Transverse colon (tissue), 4 donors: ENCODE measurements at regions not wholly inside any gene's neighbourhood (a gene's known extent, or its start where the extent isn't known, plus 50 kb on each side); places are given as distances from the start of the nearest gene placed in this dataset.

Experiments used
- DNase-seq: peaks from one replicate; pipeline ENCODE4 v3.0.0-alpha.2; 2019
- H3K27ac ChIP-seq, 4 donors: fragments of 200-600 bp; sonication (generic); 2 replicates each; pipeline ENCODE4 v1.5.1; 2016 to 2018; ENCODE audit warnings: inconsistent platforms in 4 of 4
- H3K27me3 ChIP-seq: fragments of 200-600 bp; sonication (generic); 2 replicates; pipeline ENCODE4 v1.5.1; 2017; ENCODE audit warnings: inconsistent platforms
- H3K36me3 ChIP-seq, 4 donors: fragments of 200-600 bp; sonication (generic); 2 replicates each; pipeline ENCODE4 v1.5.1; 2017 to 2019; ENCODE audit warnings: inconsistent platforms in 4 of 4
- H3K4me1 ChIP-seq, 4 donors: fragments of 200-600 bp; sonication (generic); 2 replicates each; pipeline ENCODE4 v1.5.1; 2017 to 2020; ENCODE audit warnings: inconsistent platforms in 4 of 4
- H3K4me3 ChIP-seq, 4 donors: fragments of 200-600 bp; sonication (generic); 1 replicate in 1 of 4; 2 replicates in 3 of 4; pipeline versions ENCODE4 v1.5.1 to v1.6.1; 2017 to 2019; ENCODE audit warnings: inconsistent platforms in 4 of 4
- H3K9me3 ChIP-seq, 2 donors: fragments of 200-600 bp; sonication (generic); 2 replicates each; pipeline ENCODE4 v1.5.1; 2017 to 2019; ENCODE audit warnings: inconsistent platforms in 2 of 2
- CTCF ChIP-seq, 5 experiments: fragments of 200-600 bp in 3 of 5; fragments of 450-650 bp in 2 of 5; sonication (generic) in 3 of 5; IDR thresholded peaks; 1 replicate in 2 of 5; 2 replicates in 3 of 5; pipeline ENCODE4 v1.5.1; 2016 to 2017; ENCODE audit warnings: antibody characterized with exemption in 5 of 5, inconsistent platforms in 3 of 5, mild to moderate bottlenecking in 2 of 5, moderate library complexity in 1 of 5
- EP300 ChIP-seq: sonication (generic); formaldehyde crosslinking; IDR thresholded peaks from one replicate; pipeline ENCODE4 v1.6.1; 2017; ENCODE audit warnings: antibody characterized with exemption, low read depth
- POLR2A ChIP-seq: fragments of 450-650 bp; IDR thresholded peaks from one replicate; pipeline ENCODE4 v1.6.1; 2016; ENCODE audit warnings: antibody characterized with exemption, mild to moderate bottlenecking, moderate library complexity
- POLR2AphosphoS5 ChIP-seq, 3 donors: sonication (generic); formaldehyde crosslinking; IDR thresholded peaks; one replicate each; pipeline ENCODE4 v1.6.1; 2016; ENCODE audit warnings: antibody characterized with exemption in 3 of 3
- WGBS, 2 donors: methylation state at CpG; one replicate each; pipeline ENCODE4 v1.1.5; 2018; ENCODE audit warnings: low coverage in 1 of 2; 5-methylcytosine and 5-hydroxymethylcytosine counted together
- in situ Hi-C, 4 donors: fragments of 200-750 bp; cut with MboI; loops; one replicate each; pipeline versions ENCODE4 v1.15.0 to v1.15.1; 2017; ENCODE audit warnings: low sequenced_read_pairs in 3 of 4, low pct_ligation_motif_present in 1 of 4, low pct_unique_long_range_greater_than_20kb in 1 of 4
- intact Hi-C: fragments of 100-400 bp; cut with DNase I; formaldehyde crosslinking; loops from one replicate; pipeline ENCODE4 v1.15.1; 2023; ENCODE audit warnings: low total_unique reads

- H3K4me1 ChIP-seq: no peaks in the 10 kb centered on the region
- no peak overlapping the region for H3K27ac ChIP-seq
- H3K36me3 ChIP-seq: no peaks in the 10 kb centered on the region
- H3K4me3 ChIP-seq: no peak overlapping the region
- no peaks in the 10 kb centered on the region for H3K9me3 ChIP-seq
- H3K27me3 ChIP-seq: no peaks in the 10 kb centered on the region
- 100% methylated on average over 1 of the region's 1 CpG; no CpG with 5 or more reads in 1 of the 2 donors for WGBS, 2 donors
- intact Hi-C loops: no loop called here
- in situ Hi-C loops: loop anchor here in 2 of 4 donors (25.0 kb wide), 1 partner anchor 333 kb away; no protein-coding TSS in a partner anchor
- DNase-seq: no peak
- TF ChIP-seq CTCF (IDR thresholded peaks at IDR 0.05) (no peak), POLR2A (no peak), POLR2AphosphoS5 (IDR thresholded peaks at IDR 0.05) (no peak), EP300 (no peak)
Observed at GRCh38 chr7:122203814-122204213, 59.8 kb upstream of the AASS start.

- WGBS, 2 donors: 83 to 100% methylated on average over 1 of the region's 1 CpG
- DNase-seq: no peak
- in situ Hi-C loops (loop anchor here in 2 of 4 donors (25.0 kb wide), 1 partner anchor 336 kb away; no protein-coding TSS in a partner anchor), intact Hi-C loops (no loop called here)
- no peak overlapping the region for H3K27ac ChIP-seq
- no peak overlapping the region for H3K4me3 ChIP-seq
- H3K27me3 ChIP-seq: no peaks in the 10 kb centered on the region
- H3K9me3 ChIP-seq: no peaks in the 10 kb centered on the region
- H3K36me3 ChIP-seq: no peaks in the 10 kb centered on the region
- TF ChIP-seq EP300: no peak
- TF ChIP-seq CTCF (IDR thresholded peaks at IDR 0.05): no peak
- no peak for TF ChIP-seq POLR2AphosphoS5 (IDR thresholded peaks at IDR 0.05)
- no peak for TF ChIP-seq POLR2A
- no peaks in the 10 kb centered on the region for H3K4me1 ChIP-seq
Observed at GRCh38 chr7:122200888-122201287, 56.8 kb upstream of the AASS start.

GRCh38 chr7:122199171-122199570 is 55.1 kb upstream of the AASS start:
- in situ Hi-C loops (no loop called here), intact Hi-C loops (loop anchor here (5.0 kb wide), 1 partner anchor 682 kb away; no protein-coding TSS in a partner anchor)
- Histone ChIP-seq H3K27me3 (no peaks in the 10 kb centered on the region), H3K4me1 (no peaks in the 10 kb centered on the region), H3K27ac (no peak overlapping the region), H3K4me3 (no peak overlapping the region), H3K36me3 (no peaks in the 10 kb centered on the region), H3K9me3 (no peaks in the 10 kb centered on the region)
- DNase-seq: no peak
- TF ChIP-seq CTCF (IDR thresholded peaks at IDR 0.05) (no peak), EP300 (no peak), POLR2AphosphoS5 (IDR thresholded peaks at IDR 0.05) (no peak), POLR2A (no peak)

GRCh38 chr7:122198581-122198980 is 54.5 kb upstream of the AASS start:
- Histone ChIP-seq H3K36me3 (no peaks in the 10 kb centered on the region), H3K27me3 (no peaks in the 10 kb centered on the region), H3K4me1 (no peaks in the 10 kb centered on the region), H3K27ac (no peak overlapping the region), H3K9me3 (no peaks in the 10 kb centered on the region), H3K4me3 (no peak overlapping the region)
- intact Hi-C loops: loop anchor here (5.0 kb wide), 1 partner anchor 681 kb away; no protein-coding TSS in a partner anchor
- in situ Hi-C loops: no loop called here
- TF ChIP-seq POLR2AphosphoS5 (IDR thresholded peaks at IDR 0.05) (no peak), POLR2A (no peak), EP300 (no peak), CTCF (IDR thresholded peaks at IDR 0.05) (no peak)
- 57 to 75% methylated on average over 1 of the region's 1 CpG for WGBS, 2 donors
- DNase-seq: no peak
